ENCODE measurements at regions not wholly inside any gene's neighbourhood (a gene's known extent, or its start where the extent isn't known, plus 50 kb on each side); places are given as distances from the start of the nearest gene placed in this dataset.

- no peak overlapping the region for H3K4me3 ChIP-seq (ENCODE audit: low read depth, low read length)
- no peak for DNase-seq (ENCODE audit: low read depth)
- TF ChIP-seq, protein P1, sequence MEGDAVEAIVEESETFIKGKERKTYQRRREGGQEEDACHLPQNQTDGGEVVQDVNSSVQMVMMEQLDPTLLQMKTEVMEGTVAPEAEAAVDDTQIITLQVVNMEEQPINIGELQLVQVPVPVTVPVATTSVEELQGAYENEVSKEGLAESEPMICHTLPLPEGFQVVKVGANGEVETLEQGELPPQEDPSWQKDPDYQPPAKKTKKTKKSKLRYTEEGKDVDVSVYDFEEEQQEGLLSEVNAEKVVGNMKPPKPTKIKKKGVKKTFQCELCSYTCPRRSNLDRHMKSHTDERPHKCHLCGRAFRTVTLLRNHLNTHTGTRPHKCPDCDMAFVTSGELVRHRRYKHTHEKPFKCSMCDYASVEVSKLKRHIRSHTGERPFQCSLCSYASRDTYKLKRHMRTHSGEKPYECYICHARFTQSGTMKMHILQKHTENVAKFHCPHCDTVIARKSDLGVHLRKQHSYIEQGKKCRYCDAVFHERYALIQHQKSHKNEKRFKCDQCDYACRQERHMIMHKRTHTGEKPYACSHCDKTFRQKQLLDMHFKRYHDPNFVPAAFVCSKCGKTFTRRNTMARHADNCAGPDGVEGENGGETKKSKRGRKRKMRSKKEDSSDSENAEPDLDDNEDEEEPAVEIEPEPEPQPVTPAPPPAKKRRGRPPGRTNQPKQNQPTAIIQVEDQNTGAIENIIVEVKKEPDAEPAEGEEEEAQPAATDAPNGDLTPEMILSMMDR (IDR thresholded peaks at IDR 0.05; ENCODE audit: low read depth, low read length, missing control alignments), result no peak
Measured at GRCh38 chr2:120439637-120440384, 93.9 kb downstream of the INHBB start.

GRCh38 chr2:120440521-120441350, 94.8 kb downstream of the INHBB start:
- no peak overlapping the region for H3K4me3 ChIP-seq (ENCODE audit: low read depth, low read length)
- TF ChIP-seq, protein P1 (IDR thresholded peaks at IDR 0.05; ENCODE audit: low read depth, low read length, missing control alignments), result no peak
- no peak for DNase-seq (ENCODE audit: low read depth)

GRCh38 chr2:120441351-120441700, 95.4 kb downstream of the INHBB start:
- no peak overlapping the region for H3K4me3 ChIP-seq (ENCODE audit: low read depth, low read length)
- TF ChIP-seq, protein P1 (IDR thresholded peaks at IDR 0.05; ENCODE audit: low read depth, low read length, missing control alignments), result no peak
- DNase-seq (ENCODE audit: low read depth), result no peak

- DNase-seq (ENCODE audit: low read depth), result no peak
- H3K4me3 ChIP-seq (ENCODE audit: low read depth, low read length), result no peak overlapping the region
- TF ChIP-seq, protein P1 (IDR thresholded peaks at IDR 0.05; ENCODE audit: low read depth, low read length, missing control alignments), result no peak
Measured at GRCh38 chr2:120441744-120442471, 96.0 kb downstream of the INHBB start.

DNA sequence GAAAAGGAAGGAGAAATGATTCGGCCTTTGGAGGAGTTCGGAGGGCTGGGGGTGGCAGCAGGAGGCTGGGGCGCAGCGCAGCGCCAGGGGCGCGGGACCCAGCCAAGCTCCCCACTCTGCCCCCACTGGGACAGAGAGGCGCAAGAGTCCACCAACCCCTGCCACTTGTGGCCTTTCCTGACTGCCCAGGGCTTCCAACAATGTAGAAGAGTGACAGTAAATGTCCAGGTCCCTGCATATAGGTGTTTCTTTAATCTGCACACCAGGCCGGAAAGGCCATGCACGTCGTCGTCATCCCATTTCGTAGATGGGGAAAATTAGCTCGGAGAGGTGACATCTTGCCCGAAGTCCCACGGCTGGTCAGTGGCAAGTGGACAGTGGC, 96.6 kb downstream of the INHBB start:
- TF ChIP-seq, protein P1 (IDR thresholded peaks at IDR 0.05; ENCODE audit: low read depth, low read length, missing control alignments), result no peak
- no peak overlapping the region for H3K4me3 ChIP-seq (ENCODE audit: low read depth, low read length)
- no peak for DNase-seq (ENCODE audit: low read depth)

GRCh38 chr2:120442923-120443571, 97.1 kb downstream of the INHBB start:
- TF ChIP-seq, protein P1 (IDR thresholded peaks at IDR 0.05; ENCODE audit: low read depth, low read length, missing control alignments), result no peak
- DNase-seq (ENCODE audit: low read depth), result no peak
- no peak overlapping the region for H3K4me3 ChIP-seq (ENCODE audit: low read depth, low read length)

Data from GM12864 (cell line).